Ovary (tissue), 7 donors: ENCODE measurements at regions not wholly inside any gene's neighbourhood (a gene's known extent, or its start where the extent isn't known, plus 50 kb on each side); places are given as distances from the start of the nearest gene placed in this dataset.

Source experiments
- DNase-seq, 5 donors: peaks; one replicate each; pipeline ENCODE4 v3.0.0-alpha.2; 2019 to 2020
- H3K27ac ChIP-seq, 2 donors: fragments of 200-600 bp; one replicate each; pipeline versions ENCODE4 v1.5.1 to v1.8.0; 2019 to 2022
- H3K27me3 ChIP-seq: fragments of 200-600 bp; one replicate; pipeline ENCODE4 v1.8.0; 2022
- H3K36me3 ChIP-seq: fragments of 200-600 bp; sonication (generic); one replicate; pipeline ENCODE4 v1.5.1; 2019
- H3K4me1 ChIP-seq: one replicate; pipeline ENCODE4 v1.8.1; 2013; ENCODE audit warnings: mild to moderate bottlenecking, moderate library complexity; ENCODE audit not compliant: insufficient read depth
- H3K4me3 ChIP-seq: fragments of 200-600 bp; sonication (generic); one replicate; pipeline ENCODE4 v1.5.1; 2017
- H3K9me3 ChIP-seq, 2 donors: fragments of 200-600 bp in 1 of 2; sonication (generic) in 1 of 2; one replicate each; pipeline versions ENCODE4 v1.5.1 to v1.8.1; 2013 to 2019; ENCODE audit warnings: mild to moderate bottlenecking in 1 of 2, moderate library complexity in 1 of 2
- CTCF ChIP-seq, 3 donors: fragments of 450-650 bp in 2 of 3; fragments of 200-600 bp in 1 of 3; IDR thresholded peaks; one replicate each; pipeline versions ENCODE4 v1.5.1 to v1.8.0; 2016 to 2022; ENCODE audit warnings: antibody characterized with exemption in 3 of 3, mild to moderate bottlenecking in 1 of 3
- EP300 ChIP-seq: sonication (generic); formaldehyde crosslinking; IDR thresholded peaks from one replicate; pipeline ENCODE4 v1.6.1; 2017; ENCODE audit warnings: antibody characterized with exemption
- POLR2A ChIP-seq: fragments of 450-650 bp; IDR thresholded peaks from one replicate; pipeline ENCODE4 v1.6.1; 2017; ENCODE audit warnings: antibody characterized with exemption, mild to moderate bottlenecking, moderate library complexity
- WGBS, 3 donors: extraction: QIAGEN DNeasy Blood & Tissue Kit in 1 of 3; methylation state at CpG; one replicate each; pipeline versions ENCODE4 v1.1.5 to v1.1.7; 2013 to 2017; 5-methylcytosine and 5-hydroxymethylcytosine counted together
- intact Hi-C, 4 donors: fragments of 100-400 bp; cut with DNase I; formaldehyde crosslinking; loops; one replicate each; pipeline versions ENCODE4 v1.11.0 to v1.15.1; 2022 to 2023
- donor health status: DM: no; HTN: no; CAD: no; lungs with moderate emphysema.
- donor health status: DM: no; HTN: no; CAD: no.
- donor health status: Bipolar disorder and iron deficiency.
- donor health status: DM: no; HTN: no; CAD: no.
- donor health status: DM: yes; HTN: yes; CAD: no.

GRCh38 chr5:158340608-158341007, 481.7 kb upstream of the CLINT1 start:
- no peak overlapping the region for H3K4me3 ChIP-seq
- no peaks in the 10 kb centered on the region for H3K27me3 ChIP-seq
- DNase-seq = no peak
- no peaks in the 10 kb centered on the region for H3K4me1 ChIP-seq
- H3K36me3 ChIP-seq = no peaks in the 10 kb centered on the region
- WGBS, 3 donors = 20 to 38% (median 23%) methylated on average over 1 of the region's 1 CpG
- TF ChIP-seq EP300 = no peak
- TF ChIP-seq CTCF (IDR thresholded peaks at IDR 0.05) = no peak
- TF ChIP-seq POLR2A = no peak
- H3K9me3 ChIP-seq = no peaks in the 10 kb centered on the region
- intact Hi-C loops = no loop called here
- no peak overlapping the region for H3K27ac ChIP-seq

DNA sequence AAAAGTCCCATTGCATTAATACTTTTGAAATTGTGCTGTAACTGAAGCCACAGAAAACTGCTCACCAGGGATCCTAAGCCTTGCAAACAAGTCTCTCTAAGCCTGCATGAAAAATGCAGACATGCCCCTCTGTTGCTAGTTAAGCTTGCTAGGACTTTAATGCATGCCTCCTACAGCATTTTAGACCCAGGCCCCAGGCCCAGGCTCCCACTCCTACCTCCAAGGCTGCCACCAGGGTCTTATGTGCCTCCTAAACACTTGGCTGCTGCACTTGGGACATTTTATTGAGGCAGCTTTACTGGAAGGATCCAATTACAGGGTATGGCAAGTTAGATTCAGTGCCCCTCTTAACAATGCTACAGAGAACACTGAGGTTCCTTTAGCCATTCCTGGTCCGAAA, 467.3 kb upstream of the CLINT1 start:
- H3K36me3 ChIP-seq = no peaks in the 10 kb centered on the region
- intact Hi-C loops = no loop called here
- TF ChIP-seq EP300 = no peak
- TF ChIP-seq CTCF (IDR thresholded peaks at IDR 0.05) = no peak
- no peak for TF ChIP-seq POLR2A
- no peaks in the 10 kb centered on the region for H3K4me1 ChIP-seq
- no peaks in the 10 kb centered on the region for H3K27me3 ChIP-seq
- H3K9me3 ChIP-seq = no peaks in the 10 kb centered on the region
- DNase-seq = no peak
- no peak overlapping the region for H3K4me3 ChIP-seq
- WGBS, 3 donors = 95 to 100% (median 97%) methylated on average over 1 of the region's 1 CpG
- H3K27ac ChIP-seq = no peak overlapping the region

GRCh38 chr5:158324236-158324635, 465.3 kb upstream of the CLINT1 start:
- no peak for DNase-seq
- WGBS, 3 donors = 75 to 91% (median 81%) methylated on average over 3 of the region's 3 CpGs
- TF ChIP-seq CTCF (IDR thresholded peaks at IDR 0.05) = no peak
- no peak for TF ChIP-seq EP300
- no peak for TF ChIP-seq POLR2A
- Histone ChIP-seq H3K4me3 (no peak overlapping the region), H3K27me3 (no peaks in the 10 kb centered on the region), H3K9me3 (no peaks in the 10 kb centered on the region), H3K36me3 (no peaks in the 10 kb centered on the region), H3K27ac (no peak overlapping the region), H3K4me1 (no peaks in the 10 kb centered on the region)
- intact Hi-C loops = no loop called here

GRCh38 chr5:158322620-158323019, 463.7 kb upstream of the CLINT1 start:
- Histone ChIP-seq H3K9me3 (no peaks in the 10 kb centered on the region), H3K4me3 (no peak overlapping the region), H3K27ac (no peak overlapping the region), H3K36me3 (no peaks in the 10 kb centered on the region), H3K4me1 (no peaks in the 10 kb centered on the region), H3K27me3 (no peaks in the 10 kb centered on the region)
- intact Hi-C loops = no loop called here
- TF ChIP-seq CTCF (IDR thresholded peaks at IDR 0.05) (no peak), EP300 (no peak)
- WGBS, 3 donors = 82 to 89% (median 89%) methylated on average over 1 of the region's 1 CpG
- DNase-seq = no peak

- intact Hi-C loops = no loop called here
- no peak for DNase-seq
- no peak overlapping the region for H3K27ac ChIP-seq
- H3K4me1 ChIP-seq = no peaks in the 10 kb centered on the region
- WGBS, 3 donors = 85 to 90% (median 88%) methylated on average over 5 of the region's 5 CpGs
- TF ChIP-seq CTCF (IDR thresholded peaks at IDR 0.05) (no peak), POLR2A (no peak), EP300 (no peak)
- no peak overlapping the region for H3K4me3 ChIP-seq
- no peaks in the 10 kb centered on the region for H3K36me3 ChIP-seq
- no peaks in the 10 kb centered on the region for H3K9me3 ChIP-seq
- no peaks in the 10 kb centered on the region for H3K27me3 ChIP-seq
These were observed 462.0 kb upstream of the CLINT1 start for GRCh38 chr5:158320934-158321333.
